OCI-LY7 (cell line): ENCODE measurements at regions not wholly inside any gene's neighbourhood (a gene's known extent, or its start where the extent isn't known, plus 50 kb on each side); places are given as distances from the start of the nearest gene placed in this dataset.

Experiments
- BruUV-seq: library from RNA; stranded (reverse); fragments of 400-500 nt; replicated peaks from 2 replicates; lab custom pipeline; 2021; lab: Mats Ljungman, UMichigan
- CTCF ChIA-PET: fragments of 300-600 bp; sonication (Branson Sonifier 250); formaldehyde crosslinking; loops from one replicate; lab custom pipeline; 2022; ENCODE audit warnings: antibody characterized with exemption; ENCODE audit not compliant: unreplicated experiment; lab: Charles Lee
- POLR2A ChIA-PET: fragments of 300-600 bp; sonication (Branson Sonifier 250); formaldehyde crosslinking; loops from one replicate; lab custom pipeline; 2022; ENCODE audit warnings: antibody characterized with exemption; lab: Charles Lee
- DNase-seq: peaks from one replicate; pipeline ENCODE4 v3.0.0-alpha.2; 2015; ENCODE audit warnings: low spot score
- H2AFZ ChIP-seq: fragments of 200-600 bp; sonication (generic), shearing (Covaris generic); 2 replicates; pipeline ENCODE4 v1.6.1; 2014; ENCODE audit warnings: mild to moderate bottlenecking, antibody characterized with exemption, low read length, moderate library complexity
- H3K27ac ChIP-seq: fragments of 200-600 bp; sonication (generic); 2 replicates; pipeline ENCODE4 v1.5.1; 2014; ENCODE audit warnings: mixed run types, low read depth, mild to moderate bottlenecking, moderate library complexity, low read length, inconsistent platforms; ENCODE audit not compliant: poor library complexity, severe bottlenecking
- H3K36me3 ChIP-seq: fragments of 200-600 bp; sonication (generic); 2 replicates; pipeline ENCODE4 v1.6.1; 2014; ENCODE audit warnings: mild to moderate bottlenecking, antibody characterized with exemption, low read length, moderate library complexity, mixed read lengths; ENCODE audit not compliant: insufficient read depth
- H3K4me1 ChIP-seq: fragments of 200-600 bp; sonication (generic); 2 replicates; pipeline ENCODE4 v1.5.1; 2014; ENCODE audit warnings: mild to moderate bottlenecking, low read length; ENCODE audit not compliant: insufficient read depth, poor library complexity, severe bottlenecking
- H3K4me2 ChIP-seq: fragments of 200-600 bp; sonication (generic); 2 replicates; pipeline ENCODE4 v1.6.1; 2014; ENCODE audit warnings: mild to moderate bottlenecking, low read length
- H3K4me3 ChIP-seq: fragments of 200-600 bp; sonication (generic); 2 replicates; pipeline ENCODE4 v1.5.1; 2014; ENCODE audit warnings: mild to moderate bottlenecking, low read depth, low read length; ENCODE audit not compliant: poor library complexity, severe bottlenecking
- H3K79me2 ChIP-seq: fragments of 200-600 bp; sonication (generic); 2 replicates; pipeline ENCODE4 v1.6.1; 2016; ENCODE audit warnings: low read depth, mild to moderate bottlenecking, low read length, moderate library complexity, mixed read lengths; ENCODE audit not compliant: insufficient read depth
- H3K9me2 ChIP-seq: fragments of 200-600 bp; sonication (generic); 2 replicates; pipeline ENCODE4 v1.6.1; 2016; ENCODE audit warnings: mild to moderate bottlenecking, low read length, mixed read lengths; ENCODE audit not compliant: insufficient read depth
- H3K9me3 ChIP-seq: fragments of 200-600 bp; sonication (generic); 2 replicates; pipeline ENCODE4 v1.6.1; 2014; ENCODE audit warnings: mild to moderate bottlenecking, mixed run types, low read length, mixed read lengths
- H4K20me1 ChIP-seq: fragments of 200-600 bp; sonication (generic); 2 replicates; pipeline ENCODE4 v1.6.1; 2014; ENCODE audit warnings: mild to moderate bottlenecking, antibody characterized with exemption, low read length, moderate library complexity, mixed read lengths; ENCODE audit not compliant: insufficient read depth
- CTCF ChIP-seq: fragments of 200-600 bp; sonication (generic); conservative IDR thresholded peaks from 2 replicates; pipeline ENCODE4 v1.5.1; 2014; ENCODE audit warnings: mild to moderate bottlenecking, antibody characterized with exemption, low read length, moderate library complexity, mixed read lengths
- EZH2phosphoT487 ChIP-seq: fragments of 200-600 bp; sonication (generic); IDR thresholded peaks from 2 replicates; pipeline ENCODE4 v1.6.1; 2018; ENCODE audit warnings: low read depth, borderline replicate concordance, mild to moderate bottlenecking, mixed run types, antibody characterized with exemption, low read length, moderate library complexity, mixed read lengths
- intact Hi-C: fragments of 100-400 bp; cut with micrococcal nuclease; formaldehyde crosslinking; loops from one replicate; pipeline ENCODE4 v1.10.0; 2022; ENCODE audit not compliant: unreplicated experiment

- Histone ChIP-seq H3K4me2 (no peak overlapping the region), H3K79me2 (no peaks in the 10 kb centered on the region), H4K20me1 (no peaks in the 10 kb centered on the region), H3K9me3 (no peaks in the 10 kb centered on the region), H3K27ac (no peak overlapping the region), H2AFZ (no peak overlapping the region), H3K4me1 (no peaks in the 10 kb centered on the region), H3K4me3 (no peak overlapping the region), H3K9me2 (no peaks in the 10 kb centered on the region), H3K36me3 (no peaks in the 10 kb centered on the region)
- TF ChIP-seq CTCF: no peak
- no peak for TF ChIP-seq EZH2phosphoT487
- CTCF ChIA-PET: no interaction called here
- POLR2A ChIA-PET: no interaction called here
- no peak for DNase-seq
- intact Hi-C loops: no loop called here
- no TSS peak for BruUV-seq
Observed at GRCh38 chr11:92897487-92897886, 72.0 kb upstream of the MTNR1B start.

GRCh38 chr11:92902417-92902816 lies 67.0 kb upstream of the MTNR1B start:
- no peaks in the 10 kb centered on the region for H3K9me3 ChIP-seq
- no peaks in the 10 kb centered on the region for H3K79me2 ChIP-seq
- POLR2A ChIA-PET: interaction anchor here (0.7 kb wide), 1 partner anchor 359 kb away, joined by 3 read pairs; no protein-coding TSS in a partner anchor
- H3K36me3 ChIP-seq: no peaks in the 10 kb centered on the region
- no peak overlapping the region for H3K27ac ChIP-seq
- no peak overlapping the region for H3K4me2 ChIP-seq
- no peak overlapping the region for H2AFZ ChIP-seq
- intact Hi-C loops: no loop called here
- H3K4me1 ChIP-seq: no peaks in the 10 kb centered on the region
- no peak for TF ChIP-seq CTCF
- no peak for TF ChIP-seq EZH2phosphoT487
- CTCF ChIA-PET: no interaction called here
- no peak overlapping the region for H3K4me3 ChIP-seq
- H3K9me2 ChIP-seq: no peaks in the 10 kb centered on the region
- no TSS peak for BruUV-seq
- no peaks in the 10 kb centered on the region for H4K20me1 ChIP-seq
- no peak for DNase-seq

GRCh38 chr11:92907671-92908070 lies 61.8 kb upstream of the MTNR1B start:
- Histone ChIP-seq H3K9me2 (no peaks in the 10 kb centered on the region), H3K4me1 (no peaks in the 10 kb centered on the region), H3K36me3 (no peaks in the 10 kb centered on the region), H3K4me2 (no peak overlapping the region), H3K79me2 (no peaks in the 10 kb centered on the region), H3K9me3 (no peaks in the 10 kb centered on the region), H3K27ac (no peak overlapping the region), H3K4me3 (no peak overlapping the region), H4K20me1 (no peaks in the 10 kb centered on the region), H2AFZ (no peak overlapping the region)
- CTCF ChIA-PET: no interaction called here
- no TSS peak for BruUV-seq
- TF ChIP-seq CTCF (no peak), EZH2phosphoT487 (no peak)
- POLR2A ChIA-PET: no interaction called here
- no peak for DNase-seq
- intact Hi-C loops: no loop called here
